H1 (cell line): ENCODE measurements at regions not wholly inside any gene's neighbourhood (a gene's known extent, or its start where the extent isn't known, plus 50 kb on each side); places are given as distances from the start of the nearest gene placed in this dataset.
"Not testable (repeated sequence)": the region's sequence is repeated elsewhere in the genome, so short reads cannot be mapped to it uniquely, and the experiment has no call there.

Experiments
- CTCF ChIA-PET: fragments of 300-600 bp; sonication (Branson Sonifier 250); formaldehyde crosslinking; loops from one replicate; lab custom pipeline; 2021; ENCODE audit not compliant: partially characterized antibody; lab: Charles Lee
- POLR2A ChIA-PET: fragments of 300-600 bp; sonication (Branson Sonifier 250); formaldehyde crosslinking; loops from one replicate; lab custom pipeline; 2021; ENCODE audit warnings: inconsistent platforms; ENCODE audit not compliant: partially characterized antibody; lab: Charles Lee
- DNase-seq, 2 experiments: peaks; one replicate each; pipeline versions ENCODE4 v3.0.0 to v3.0.0-alpha.2; 2010 to 2022; ENCODE audit warnings: low spot score in 2 of 2, low read depth in 1 of 2, mixed read lengths in 1 of 2
- FAIRE-seq: peaks from 2 replicates; lab custom pipeline; 2011; peaks lifted over from hg19 to GRCh38; lab: Jason Lieb, UNC
- H2AFZ ChIP-seq: 2 replicates; pipeline ENCODE4 v1.8.1; 2012; ENCODE audit warnings: low read length, inconsistent platforms
- H2AK5ac ChIP-seq: 2 replicates; pipeline ENCODE4 v1.6.1; 2013; ENCODE audit warnings: low read depth, low read length
- H2BK120ac ChIP-seq: replicated peaks from 2 replicates; pipeline ENCODE3; 2013; ENCODE audit warnings: low read depth, low read length, inconsistent platforms
- H2BK12ac ChIP-seq: 2 replicates; pipeline ENCODE4 v1.6.1; 2013; ENCODE audit warnings: low read depth, low read length
- H2BK15ac ChIP-seq: 2 replicates; pipeline ENCODE4 v1.6.1; 2013; ENCODE audit warnings: low read length
- H2BK20ac ChIP-seq: 2 replicates; pipeline ENCODE4 v1.6.1; 2013; ENCODE audit warnings: low read length
- H2BK5ac ChIP-seq: 2 replicates; pipeline ENCODE4 v1.6.1; 2013; ENCODE audit warnings: low read depth, low read length
- H3K14ac ChIP-seq: 2 replicates; pipeline ENCODE4 v1.6.1; 2013; ENCODE audit warnings: inconsistent platforms; ENCODE audit not compliant: insufficient read length
- H3K18ac ChIP-seq: 2 replicates; pipeline ENCODE4 v1.6.1; 2013; ENCODE audit warnings: low read length; ENCODE audit errors: extremely low read depth
- H3K23ac ChIP-seq: 2 replicates; pipeline ENCODE4 v1.6.1; 2013; ENCODE audit warnings: inconsistent platforms; ENCODE audit not compliant: insufficient read length
- H3K23me2 ChIP-seq: 2 replicates; pipeline ENCODE4 v1.6.1; 2013; ENCODE audit warnings: low read depth, low read length
- H3K27ac ChIP-seq: 2 replicates; pipeline ENCODE4 v1.6.1; 2011; ENCODE audit warnings: low read depth, low read length, inconsistent platforms
- H3K27me3 ChIP-seq, 4 experiments: replicated peaks in 1 of 4; 1 replicate in 1 of 4; 2 replicates in 3 of 4; pipeline versions ENCODE4 v1.6.1 to v1.8.1; 2011 to 2013; ENCODE audit warnings: low read length in 3 of 4, mild to moderate bottlenecking in 3 of 4, inconsistent platforms in 2 of 4, mixed read lengths in 2 of 4, moderate library complexity in 1 of 4; ENCODE audit not compliant: control insufficient read depth in 3 of 4, insufficient read depth in 3 of 4; ENCODE audit errors: extremely low read depth in 1 of 4
- H3K36me3 ChIP-seq, 4 experiments: 2 replicates each; pipeline versions ENCODE4 v1.6.1 to v1.8.1; 2011 to 2013; ENCODE audit warnings: mild to moderate bottlenecking in 4 of 4, low read length in 3 of 4, moderate library complexity in 2 of 4, control low read depth in 1 of 4, inconsistent platforms in 1 of 4; ENCODE audit not compliant: insufficient read depth in 4 of 4, control insufficient read depth in 2 of 4
- H3K4ac ChIP-seq: replicated peaks from 2 replicates; pipeline ENCODE3; 2013; ENCODE audit warnings: low read length, low read depth, mixed read lengths, inconsistent platforms; ENCODE audit not compliant: insufficient read length
- H3K4me1 ChIP-seq, 4 experiments: replicated peaks in 1 of 4; 1 replicate in 1 of 4; 2 replicates in 3 of 4; pipeline versions ENCODE4 v1.6.1 to v1.8.1; 2011 to 2013; ENCODE audit warnings: low read length in 3 of 4, inconsistent platforms in 2 of 4, mixed read lengths in 1 of 4; ENCODE audit not compliant: insufficient read depth in 4 of 4, control insufficient read depth in 3 of 4
- H3K4me2 ChIP-seq, 2 experiments: 2 replicates each; pipeline versions ENCODE4 v1.6.1 to v1.8.1; 2011 to 2013; ENCODE audit warnings: low read depth in 2 of 2, low read length in 2 of 2, control low read depth in 1 of 2, inconsistent platforms in 1 of 2, mild to moderate bottlenecking in 1 of 2; ENCODE audit not compliant: insufficient read depth in 1 of 2
- H3K4me3 ChIP-seq, 4 experiments: fragments of 200-600, 300-600 bp in 1 of 4; sonication (generic), shearing (Covaris generic), sonication (Bioruptor Twin) in 1 of 4; 2 replicates each; pipeline versions ENCODE4 v1.5.1 to v1.8.1; 2011 to 2016; ENCODE audit warnings: low read length in 4 of 4, low read depth in 3 of 4, control low read depth in 2 of 4, inconsistent platforms in 2 of 4, mild to moderate bottlenecking in 2 of 4, mixed read lengths in 1 of 4, moderate library complexity in 1 of 4; ENCODE audit not compliant: insufficient read depth in 2 of 4; ENCODE audit errors: extremely low read depth in 1 of 4
- H3K56ac ChIP-seq: replicated peaks from 2 replicates; pipeline ENCODE3; 2013; ENCODE audit warnings: low read depth, mild to moderate bottlenecking, mixed read lengths, low read length, inconsistent platforms; ENCODE audit not compliant: insufficient read length
- H3K79me1 ChIP-seq: 2 replicates; pipeline ENCODE4 v1.6.1; 2013; ENCODE audit warnings: low read depth, low read length, control low read depth
- H3K79me2 ChIP-seq, 2 experiments: 2 replicates each; pipeline versions ENCODE4 v1.6.1 to v1.8.1; 2012 to 2013; ENCODE audit warnings: low read length in 2 of 2, mild to moderate bottlenecking in 2 of 2, inconsistent platforms in 1 of 2; ENCODE audit not compliant: insufficient read depth in 2 of 2, control insufficient read depth in 1 of 2
- H3K9ac ChIP-seq, 4 experiments: replicated peaks in 1 of 4; 1 replicate in 1 of 4; 2 replicates in 3 of 4; pipeline versions ENCODE4 v1.6.1 to v1.8.1; 2011 to 2013; ENCODE audit warnings: low read depth in 3 of 4, low read length in 3 of 4, control low read depth in 2 of 4, mild to moderate bottlenecking in 2 of 4, moderate library complexity in 2 of 4, inconsistent platforms in 1 of 4; ENCODE audit errors: extremely low read depth in 1 of 4
- H3K9me3 ChIP-seq, 2 experiments: 2 replicates each; pipeline versions ENCODE4 v1.6.1 to v1.8.1; 2012 to 2013; ENCODE audit warnings: mild to moderate bottlenecking in 2 of 2, moderate library complexity in 2 of 2, control low read depth in 1 of 2, inconsistent platforms in 1 of 2, low read depth in 1 of 2, low read length in 1 of 2, mixed read lengths in 1 of 2; ENCODE audit not compliant: insufficient read depth in 2 of 2
- H4K20me1 ChIP-seq, 2 experiments: replicated peaks in 1 of 2; 2 replicates each; pipeline versions ENCODE3 to v1.8.1; 2011 to 2013; ENCODE audit warnings: inconsistent platforms in 2 of 2, low read length in 2 of 2, mild to moderate bottlenecking in 1 of 2; ENCODE audit not compliant: insufficient read depth in 2 of 2, control insufficient read depth in 1 of 2
- H4K5ac ChIP-seq: 2 replicates; pipeline ENCODE4 v1.6.1; 2013; ENCODE audit warnings: low read length, low read depth, mixed read lengths, inconsistent platforms; ENCODE audit not compliant: insufficient read length
- H4K8ac ChIP-seq: 2 replicates; pipeline ENCODE4 v1.8.0; 2013; ENCODE audit warnings: mild to moderate bottlenecking, moderate library complexity, low read length, inconsistent platforms; ENCODE audit not compliant: insufficient read depth; ENCODE audit errors: extremely low read depth
- H4K91ac ChIP-seq: replicated peaks from 2 replicates; pipeline ENCODE3; 2013; ENCODE audit warnings: low read length, mixed read lengths, inconsistent platforms; ENCODE audit not compliant: insufficient read length

- H2BK20ac ChIP-seq, H3K23me2 ChIP-seq, H3K23ac ChIP-seq, H4K20me1 ChIP-seq, H3K14ac ChIP-seq, H2BK5ac ChIP-seq, H2BK120ac ChIP-seq, H2AK5ac ChIP-seq, POLR2A ChIA-PET, H3K4me2 ChIP-seq, H3K79me2 ChIP-seq, FAIRE-seq, H3K56ac ChIP-seq, H2BK12ac ChIP-seq, DNase-seq, H3K4me1 ChIP-seq, H2AFZ ChIP-seq, H3K9ac ChIP-seq, H4K91ac ChIP-seq, H2BK15ac ChIP-seq, H4K8ac ChIP-seq, H3K79me1 ChIP-seq, H4K5ac ChIP-seq, H3K4ac ChIP-seq, H3K27me3 ChIP-seq, H3K18ac ChIP-seq, H3K4me3 ChIP-seq, H3K27ac ChIP-seq, H3K36me3 ChIP-seq: not testable (repeated sequence)
- CTCF ChIA-PET = interaction anchor here (0.8 kb wide), 1 partner anchor 17 kb away, joined by 3 read pairs; no protein-coding TSS in a partner anchor
- peaks cover 15 to 17% of the 10 kb centered on the region in 2 experiments for H3K9me3 ChIP-seq
Observed at GRCh38 chr9:22231309-22231708, 215.3 kb upstream of the DMRTA1 start.
